ENCODE measurements at regions not wholly inside any gene's neighbourhood (a gene's known extent, or its start where the extent isn't known, plus 50 kb on each side); places are given as distances from the start of the nearest gene placed in this dataset.
"Not testable (repeated sequence)": the region's sequence is repeated elsewhere in the genome, so short reads cannot be mapped to it uniquely, and the experiment has no call there.

- DNase-seq = no peak
These were observed 162.3 kb downstream of the CPEB2 start for GRCh38 chr4:15164571-15164970.

- no peak for DNase-seq
These were observed 165.5 kb downstream of the CPEB2 start for GRCh38 chr4:15167743-15168142.

GRCh38 chr4:15168759-15169158 is 166.5 kb downstream of the CPEB2 start:
- DNase-seq = no peak

GRCh38 chr4:15171725-15172124 is 169.4 kb downstream of the CPEB2 start:
- DNase-seq = no peak

GRCh38 chr4:15173251-15173650 is 171.0 kb downstream of the CPEB2 start:
- no peak for DNase-seq

GRCh38 chr4:15174168-15174567 is 171.9 kb downstream of the CPEB2 start:
- not testable (repeated sequence) for DNase-seq

- not testable (repeated sequence) for DNase-seq
These were observed 177.6 kb downstream of the CPEB2 start for GRCh38 chr4:15179842-15180241.

- no peak for DNase-seq
These were observed 180.4 kb downstream of the CPEB2 start for GRCh38 chr4:15182600-15183220.

- DNase-seq = no peak
These were observed 183.9 kb downstream of the CPEB2 start for GRCh38 chr4:15186149-15186548.

GRCh38 chr4:15186806-15187205 is 184.5 kb downstream of the CPEB2 start:
- no peak for DNase-seq

GRCh38 chr4:15188605-15189539 is 186.6 kb downstream of the CPEB2 start:
- DNase-seq = no peak

- no peak for DNase-seq
These were observed 192.2 kb downstream of the CPEB2 start for GRCh38 chr4:15194520-15194919.

GRCh38 chr4:15197005-15197404 is 194.7 kb downstream of the CPEB2 start:
- DNase-seq = no peak

GRCh38 chr4:15198070-15198727 is 195.9 kb downstream of the CPEB2 start:
- DNase-seq = no peak

GRCh38 chr4:15201782-15202181 is 199.5 kb downstream of the CPEB2 start:
- DNase-seq = no peak

- no peak for DNase-seq
These were observed 200.2 kb downstream of the CPEB2 start for GRCh38 chr4:15202481-15202880.

- DNase-seq = not testable (repeated sequence)
These were observed 204.2 kb downstream of the CPEB2 start for GRCh38 chr4:15206526-15206925.

- DNase-seq = no peak
These were observed 211.2 kb downstream of the CPEB2 start for GRCh38 chr4:15213302-15213970.

- no peak for DNase-seq
These were observed 212.7 kb upstream of the C1QTNF7 start for GRCh38 chr4:15215109-15215508.

- no peak for DNase-seq
These were observed 201.6 kb upstream of the C1QTNF7 start for GRCh38 chr4:15226203-15226602.

GRCh38 chr4:15231265-15232091 is 196.4 kb upstream of the C1QTNF7 start:
- DNase-seq = peak; percentile 6

Data from NCI-H2171 treated with DMSO at 0.1 percent for 48 hours (cell line).